GM18505 (cell line): ENCODE measurements at regions not wholly inside any gene's neighbourhood (a gene's known extent, or its start where the extent isn't known, plus 50 kb on each side); places are given as distances from the start of the nearest gene placed in this dataset.

Source experiments
- ATAC-seq: cut with Tn5 transposase; IDR thresholded peaks from one replicate; pipeline ENCODE4 v1.9.1; 2021; ENCODE audit not compliant: unreplicated experiment
- POLR2A ChIP-seq: IDR thresholded peaks from 4 replicates; pipeline ENCODE4 v1.6.1; 2011; ENCODE audit warnings: borderline replicate concordance; ENCODE audit not compliant: insufficient read depth, insufficient read length; ENCODE audit errors: extremely low read depth

DNA sequence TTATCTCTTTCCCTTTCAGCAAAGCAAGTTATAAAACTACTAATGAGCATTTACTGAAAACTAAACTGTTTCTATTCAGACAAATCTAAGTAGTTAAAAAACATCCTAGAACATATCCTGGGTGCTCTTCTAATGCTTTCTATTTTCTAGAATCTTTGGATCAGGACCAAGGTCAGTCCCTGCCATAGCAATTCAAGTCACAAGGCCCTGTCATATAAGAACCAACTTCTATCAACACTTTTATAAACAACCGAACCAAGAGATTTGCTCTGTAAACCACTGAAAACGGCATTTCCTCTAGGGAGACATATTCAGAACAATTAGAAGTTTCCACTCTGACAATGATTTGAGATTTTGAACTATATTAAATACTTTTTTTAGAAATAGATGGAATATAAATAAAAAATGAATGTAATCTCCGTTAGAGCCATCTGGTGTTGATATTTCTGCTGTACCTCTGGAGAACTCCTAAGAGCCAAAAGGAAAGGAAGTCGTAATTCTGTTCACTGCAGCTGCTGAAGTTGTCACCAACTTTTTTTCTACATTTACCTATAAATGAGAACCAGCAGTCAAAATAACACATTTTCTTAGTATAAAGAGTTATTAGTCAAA, 51.4 kb upstream of the LGSN start:
- TF ChIP-seq POLR2A = no peak
- no peak for ATAC-seq

DNA sequence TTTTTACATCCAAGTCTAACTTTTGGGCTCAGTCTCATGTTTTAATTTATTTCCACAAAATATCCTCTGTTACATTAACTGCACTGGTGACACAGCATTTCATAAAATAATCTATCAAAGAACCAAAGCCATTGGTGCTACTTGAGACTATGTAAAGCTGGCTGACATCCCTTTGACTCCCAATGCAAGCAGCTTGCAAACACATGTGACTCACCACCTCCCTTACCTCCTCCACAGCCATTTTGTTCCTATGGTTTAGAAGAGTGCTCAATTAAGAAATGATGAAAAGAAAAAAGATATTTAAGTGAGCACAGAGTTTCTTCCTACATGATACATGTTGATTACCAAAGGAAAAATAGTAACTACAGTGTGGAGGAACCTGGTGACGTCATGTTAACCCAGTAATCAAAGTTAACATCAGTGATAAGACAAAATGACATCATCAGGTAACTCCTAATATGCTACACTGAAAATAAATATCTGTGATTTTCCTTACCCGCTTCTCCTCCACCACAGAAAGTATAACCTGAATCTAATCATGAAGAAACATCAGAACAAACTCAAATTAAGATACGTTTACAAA, 53.3 kb upstream of the LGSN start:
- ATAC-seq = no peak
- no peak for TF ChIP-seq POLR2A

DNA sequence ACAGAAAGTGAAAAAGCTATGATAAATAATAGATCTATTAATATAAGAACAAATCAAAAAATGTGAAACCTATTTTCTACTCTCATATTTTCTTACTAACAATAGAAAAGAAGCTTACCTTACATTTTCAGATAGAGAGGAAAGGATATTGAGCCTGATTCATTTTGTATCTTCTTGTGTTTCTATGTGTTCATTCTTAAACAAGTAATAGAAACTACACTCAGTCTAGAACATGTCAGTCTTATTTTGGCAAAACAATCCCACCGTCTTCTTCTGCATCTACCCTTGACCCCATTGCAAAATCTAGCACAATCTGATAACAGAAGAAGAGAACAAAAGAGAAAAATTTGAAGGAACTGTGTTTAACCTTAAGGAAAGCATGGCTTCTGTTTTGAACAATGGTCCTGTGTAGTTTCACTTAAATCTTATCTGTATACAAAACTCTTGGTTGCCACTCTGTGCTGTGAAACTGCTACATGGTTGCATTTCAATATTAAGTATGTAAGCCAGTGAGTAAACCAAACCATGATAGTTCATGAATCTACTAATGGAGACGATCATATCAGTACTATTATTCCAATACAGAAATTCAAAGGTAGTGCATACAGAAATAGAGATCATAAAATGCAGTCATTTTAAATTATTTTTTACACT, 69.5 kb upstream of the LGSN start:
- TF ChIP-seq POLR2A = no peak
- ATAC-seq = no peak

DNA sequence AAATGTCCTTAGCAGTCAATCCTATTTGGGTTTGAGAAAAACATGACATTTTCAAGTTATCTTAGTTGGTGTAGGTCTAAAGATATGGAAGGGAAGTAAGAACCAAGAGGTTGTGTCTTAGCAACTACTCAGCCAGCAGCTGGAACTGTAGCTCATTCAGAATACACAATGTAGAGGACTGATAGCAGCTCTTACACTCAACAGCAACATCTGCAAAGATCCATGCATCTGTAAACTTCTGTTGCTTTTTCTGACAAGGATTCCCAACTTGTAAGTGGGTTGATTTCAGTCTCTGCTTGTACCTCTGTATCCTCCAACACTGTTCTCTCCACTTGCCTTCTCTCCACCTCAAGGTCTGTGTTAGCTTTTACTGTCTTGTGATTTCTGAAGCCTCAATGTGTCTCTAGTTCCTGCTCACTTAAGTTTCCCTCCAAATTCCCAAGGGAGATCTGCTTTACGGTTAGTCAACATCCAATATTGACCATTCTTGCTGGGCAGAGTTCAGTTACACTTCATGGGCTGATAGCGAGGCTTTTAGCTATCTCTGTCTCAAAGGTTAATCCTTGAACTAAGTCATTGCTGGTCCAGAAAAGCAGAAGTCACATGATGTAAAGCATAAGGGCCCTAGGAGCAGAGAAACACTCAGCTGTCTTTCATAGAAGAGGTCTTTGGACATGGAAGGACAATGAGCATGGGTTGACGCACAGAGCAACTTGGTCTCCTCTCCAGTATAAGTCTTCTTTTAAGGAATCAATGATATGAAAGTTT, 71.6 kb upstream of the LGSN start:
- TF ChIP-seq POLR2A = no peak
- ATAC-seq = no peak

DNA sequence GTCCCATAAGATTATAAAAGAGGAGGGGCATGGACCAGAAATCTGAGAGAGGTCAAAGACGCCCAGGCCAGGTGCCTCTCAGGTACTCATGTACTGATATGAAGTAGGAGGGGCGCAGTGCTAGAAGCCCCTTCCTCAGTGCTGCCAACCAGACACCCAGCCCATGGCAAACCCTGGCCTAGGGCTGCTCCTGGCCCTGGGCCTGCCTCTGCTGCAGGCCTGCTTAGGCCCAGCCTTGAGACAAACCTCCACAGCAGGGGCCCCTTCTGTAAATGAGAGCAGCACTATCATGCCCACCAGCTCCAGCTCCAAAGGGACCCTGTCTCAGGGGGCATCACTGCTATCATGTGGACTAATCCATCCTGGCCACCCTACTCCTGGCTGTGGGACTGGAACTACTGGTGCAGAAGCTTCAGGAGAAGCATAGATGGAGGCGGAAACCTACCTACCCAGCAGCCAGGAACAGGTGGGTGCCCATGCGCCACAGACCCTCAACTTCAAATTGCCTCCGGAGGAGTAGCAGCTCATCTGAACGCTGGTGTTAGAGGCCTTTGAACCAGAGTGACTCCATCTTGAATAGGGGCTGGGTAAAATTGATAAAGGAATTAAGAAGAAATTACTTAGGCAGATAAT, 72.4 kb upstream of the LGSN start:
- no peak for TF ChIP-seq POLR2A
- no peak for ATAC-seq

DNA sequence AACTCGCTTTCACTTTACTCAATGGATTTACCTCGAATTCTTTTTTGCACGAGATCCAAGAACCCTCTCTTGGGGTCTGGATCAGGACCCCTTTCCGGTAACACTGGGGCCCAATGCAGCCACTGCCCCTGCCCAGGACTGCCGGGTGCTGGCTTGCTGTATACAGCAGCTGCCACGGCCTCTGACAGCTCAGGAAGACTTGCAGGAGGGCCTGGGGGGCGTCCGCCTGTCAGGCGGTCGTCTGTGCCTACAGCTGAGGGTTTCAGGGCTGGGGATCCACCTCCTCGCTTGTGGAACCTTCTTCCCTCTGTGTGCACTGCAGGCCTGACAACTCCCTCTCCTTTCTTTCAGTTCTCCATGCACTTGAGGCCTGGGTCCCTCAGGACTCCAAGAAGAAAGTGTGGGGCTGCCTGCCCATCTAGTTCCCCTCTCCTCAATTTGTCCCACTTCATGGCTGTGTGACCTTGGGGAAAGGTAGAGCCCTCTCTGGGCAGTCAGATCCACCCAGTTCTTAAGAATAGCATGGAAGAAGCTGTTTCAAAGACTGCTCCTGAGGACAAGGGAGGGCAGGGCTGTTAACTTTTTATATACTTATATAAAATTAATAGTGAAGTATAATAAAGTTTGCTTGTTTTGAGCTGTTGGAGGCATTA, 75.0 kb upstream of the LGSN start:
- TF ChIP-seq POLR2A = no peak

DNA sequence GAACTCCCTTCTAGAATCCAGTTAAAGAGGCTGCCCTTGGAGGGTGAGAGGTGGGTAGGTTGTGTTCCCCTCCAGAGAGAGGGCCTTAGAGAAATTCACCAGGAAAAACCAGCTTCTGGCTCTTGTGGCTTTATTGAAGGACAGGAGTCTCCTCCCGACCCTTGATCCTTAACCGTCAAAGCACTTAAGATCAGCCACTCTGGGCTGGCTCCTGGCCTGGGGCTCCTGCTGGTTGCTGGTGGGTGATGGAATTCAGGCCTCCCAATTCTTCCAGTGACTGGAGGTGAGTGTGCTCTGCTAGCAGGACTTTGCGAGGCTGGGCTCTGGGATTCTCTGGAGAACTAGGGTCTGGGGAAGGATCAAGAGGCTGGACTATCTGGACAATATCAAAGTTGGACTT, 75.6 kb upstream of the LGSN start:
- ATAC-seq = no peak
- TF ChIP-seq POLR2A = no peak

More for the DNA sequence above, 75.0 kb upstream of the LGSN start:
- no peak for ATAC-seq

DNA sequence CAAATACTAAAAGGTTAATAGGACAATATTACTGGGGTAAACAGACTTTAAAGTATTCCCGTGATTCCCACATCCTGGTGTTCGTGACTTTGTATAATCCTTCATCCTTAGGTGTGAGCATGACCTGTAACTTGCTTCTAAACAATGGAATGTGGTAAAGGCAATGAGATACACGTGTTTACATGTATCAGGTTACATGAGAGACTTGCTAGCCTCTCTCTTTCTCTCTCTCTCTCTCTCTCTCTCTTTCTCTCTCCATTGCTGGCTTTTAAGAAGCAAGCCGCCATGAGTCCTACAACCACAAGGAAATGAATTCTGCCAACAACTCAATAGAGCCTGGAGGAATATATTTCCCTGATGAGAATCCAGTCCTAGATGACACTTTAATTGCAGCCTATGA, 83.9 kb upstream of the LGSN start:
- no peak for TF ChIP-seq POLR2A
- no peak for ATAC-seq

DNA sequence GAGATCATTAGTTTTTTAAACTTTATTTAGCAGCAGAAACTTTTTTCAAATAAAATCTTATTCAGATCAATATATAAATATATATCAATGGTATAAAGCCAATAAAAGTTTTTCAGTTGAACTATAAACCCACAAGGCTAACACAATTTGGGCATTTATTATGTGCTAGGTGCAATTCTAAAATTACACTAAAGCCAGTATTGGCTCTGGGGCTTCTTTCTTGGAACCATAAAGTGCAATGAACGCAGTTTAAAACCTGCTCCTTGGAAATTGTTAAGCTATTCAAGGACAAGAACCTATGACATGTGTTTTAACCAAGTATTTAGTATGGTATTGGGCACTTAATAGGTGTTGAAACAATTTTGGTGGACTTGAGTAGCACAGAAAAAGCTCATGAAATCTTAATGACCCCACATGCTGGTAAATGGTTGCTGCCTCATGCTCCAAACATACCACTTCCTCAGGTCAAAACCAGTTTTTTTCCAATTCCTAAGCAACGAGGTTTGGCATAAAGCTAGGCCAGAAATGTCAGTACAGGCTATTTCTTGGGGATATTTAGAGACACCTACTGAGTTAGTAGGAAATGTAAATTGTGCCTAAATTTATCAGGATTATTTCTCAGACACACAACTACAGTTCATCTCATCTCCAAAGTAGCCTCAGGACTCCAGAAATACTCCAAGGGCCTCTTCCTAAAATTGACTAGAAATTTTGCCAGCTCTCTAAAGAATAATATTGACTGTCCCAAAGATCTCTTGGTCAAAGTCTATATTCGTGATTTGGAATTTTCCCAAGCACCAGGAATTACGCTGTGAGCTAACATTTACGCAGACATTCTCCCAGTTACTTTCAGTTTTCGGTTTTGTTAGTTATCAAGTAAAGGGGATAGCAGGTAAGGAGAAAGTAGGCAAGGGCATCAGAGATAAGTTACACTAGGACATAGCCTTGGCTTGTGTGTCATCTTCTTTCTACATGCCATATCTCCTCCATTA, 90.9 kb upstream of the LGSN start:
- no peak for TF ChIP-seq POLR2A
- no peak for ATAC-seq

DNA sequence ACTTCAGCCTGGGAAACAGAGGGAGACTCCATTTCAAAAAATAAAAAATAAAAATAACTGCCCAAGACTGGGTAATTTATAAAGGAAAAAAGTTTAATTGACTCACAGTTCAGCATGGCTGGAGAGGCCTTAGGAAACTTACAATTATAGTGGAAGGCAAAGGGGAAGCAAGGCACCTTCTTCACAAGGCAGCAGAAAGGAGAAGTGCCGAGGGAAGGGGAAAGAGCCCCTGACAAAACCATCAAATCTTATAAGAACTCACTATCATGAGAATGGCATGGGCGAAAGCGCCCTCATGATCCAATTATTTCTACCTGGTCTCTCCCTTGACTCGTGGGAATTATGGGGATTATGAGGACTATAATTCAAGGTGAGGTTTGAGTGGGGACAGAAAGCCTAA, 95.5 kb upstream of the LGSN start:
- TF ChIP-seq POLR2A = no peak
- no peak for ATAC-seq

DNA sequence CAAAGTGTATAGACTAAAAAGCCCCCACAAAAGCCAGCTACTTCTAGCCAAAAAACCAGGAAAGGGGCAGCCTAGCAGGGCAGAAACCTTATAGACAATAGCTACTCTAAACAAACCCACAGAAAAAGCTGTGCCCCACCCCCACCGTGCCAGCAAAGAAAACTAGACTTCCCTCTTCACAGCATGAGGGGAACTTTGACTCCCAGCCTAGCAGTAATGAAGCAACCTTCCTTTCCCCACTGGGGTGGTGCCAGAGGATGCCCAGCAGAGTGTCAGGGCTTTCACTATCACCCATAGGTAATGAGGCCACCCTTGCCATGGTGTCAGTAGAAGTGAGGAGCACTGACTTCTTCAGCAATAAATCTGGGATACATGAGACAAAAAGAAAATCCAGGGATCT, 99.0 kb upstream of the LGSN start:
- TF ChIP-seq POLR2A = no peak
- ATAC-seq = no peak

DNA sequence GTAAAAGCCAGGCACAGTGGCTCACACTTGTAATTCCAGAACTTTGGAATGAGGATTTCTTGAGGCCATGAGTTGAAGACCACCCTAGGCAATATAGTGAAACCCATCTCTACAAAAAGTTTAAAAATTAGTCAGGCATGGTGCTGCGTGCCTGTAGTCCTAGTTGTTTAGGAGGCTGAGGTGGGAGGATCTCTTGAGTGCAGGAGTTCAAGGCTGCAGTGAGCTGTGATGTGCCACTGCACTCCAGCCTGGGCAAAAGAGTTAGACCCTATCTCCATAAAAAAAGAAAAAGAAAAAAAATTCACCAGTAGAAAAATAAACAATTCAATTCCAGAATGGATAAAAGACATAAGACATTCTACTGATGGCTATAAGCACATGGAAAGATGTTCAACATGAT, 104.9 kb upstream of the LGSN start:
- ATAC-seq = no peak
- TF ChIP-seq POLR2A = no peak

DNA sequence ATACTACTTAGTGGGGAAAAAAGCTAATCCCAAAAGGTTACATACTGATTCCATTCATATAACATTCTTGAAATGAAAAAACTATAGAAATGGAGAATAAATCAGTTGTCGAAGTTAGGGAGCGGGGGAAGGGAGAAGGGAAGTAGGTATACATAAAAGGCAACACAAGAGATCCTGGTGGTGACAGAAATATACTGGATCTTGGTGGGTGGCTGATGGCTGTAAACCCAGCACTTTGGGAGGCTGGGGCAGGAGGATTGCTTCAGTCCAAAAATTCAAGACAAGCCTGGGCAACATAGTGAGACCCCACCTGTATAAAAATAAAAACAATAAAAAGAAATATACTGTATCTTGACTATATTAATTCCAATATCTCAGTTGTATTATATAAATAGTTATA, 105.7 kb upstream of the LGSN start:
- no peak for TF ChIP-seq POLR2A
- no peak for ATAC-seq

DNA sequence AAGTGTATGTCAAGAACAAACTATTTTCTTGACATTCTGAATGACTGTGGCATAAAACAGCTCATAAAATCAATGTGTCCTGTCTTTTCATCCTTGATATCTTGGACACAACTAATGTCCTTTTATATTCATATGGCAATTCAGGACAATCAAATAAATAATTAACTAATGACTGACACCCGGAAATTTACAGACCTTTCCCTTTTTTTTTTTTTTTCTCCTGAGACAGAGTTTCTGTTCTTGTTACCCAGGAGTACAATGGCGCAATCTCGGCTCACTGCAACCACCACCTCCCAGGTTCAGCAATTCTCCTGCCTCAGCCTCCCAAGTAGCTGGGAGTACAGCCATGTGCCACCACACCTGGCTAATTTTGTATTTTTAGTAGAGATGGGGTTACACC, 107.1 kb upstream of the LGSN start:
- TF ChIP-seq POLR2A = no peak
- ATAC-seq = no peak
